ENCODE measurements at regions not wholly inside any gene's neighbourhood (a gene's known extent, or its start where the extent isn't known, plus 50 kb on each side); places are given as distances from the start of the nearest gene placed in this dataset.

GRCh38 chr16:7013990-7014389, 318.7 kb upstream of the RBFOX1 start:
- TF ChIP-seq, protein P1, sequence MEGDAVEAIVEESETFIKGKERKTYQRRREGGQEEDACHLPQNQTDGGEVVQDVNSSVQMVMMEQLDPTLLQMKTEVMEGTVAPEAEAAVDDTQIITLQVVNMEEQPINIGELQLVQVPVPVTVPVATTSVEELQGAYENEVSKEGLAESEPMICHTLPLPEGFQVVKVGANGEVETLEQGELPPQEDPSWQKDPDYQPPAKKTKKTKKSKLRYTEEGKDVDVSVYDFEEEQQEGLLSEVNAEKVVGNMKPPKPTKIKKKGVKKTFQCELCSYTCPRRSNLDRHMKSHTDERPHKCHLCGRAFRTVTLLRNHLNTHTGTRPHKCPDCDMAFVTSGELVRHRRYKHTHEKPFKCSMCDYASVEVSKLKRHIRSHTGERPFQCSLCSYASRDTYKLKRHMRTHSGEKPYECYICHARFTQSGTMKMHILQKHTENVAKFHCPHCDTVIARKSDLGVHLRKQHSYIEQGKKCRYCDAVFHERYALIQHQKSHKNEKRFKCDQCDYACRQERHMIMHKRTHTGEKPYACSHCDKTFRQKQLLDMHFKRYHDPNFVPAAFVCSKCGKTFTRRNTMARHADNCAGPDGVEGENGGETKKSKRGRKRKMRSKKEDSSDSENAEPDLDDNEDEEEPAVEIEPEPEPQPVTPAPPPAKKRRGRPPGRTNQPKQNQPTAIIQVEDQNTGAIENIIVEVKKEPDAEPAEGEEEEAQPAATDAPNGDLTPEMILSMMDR (conservative IDR thresholded peaks at IDR 0.05; ENCODE audit: low read depth, low read length): no peak
- DNase-seq (ENCODE audit: low read depth): peak; percentile 4
- H3K4me3 ChIP-seq (ENCODE audit: low read depth, low read length): no peak overlapping the region

DNA sequence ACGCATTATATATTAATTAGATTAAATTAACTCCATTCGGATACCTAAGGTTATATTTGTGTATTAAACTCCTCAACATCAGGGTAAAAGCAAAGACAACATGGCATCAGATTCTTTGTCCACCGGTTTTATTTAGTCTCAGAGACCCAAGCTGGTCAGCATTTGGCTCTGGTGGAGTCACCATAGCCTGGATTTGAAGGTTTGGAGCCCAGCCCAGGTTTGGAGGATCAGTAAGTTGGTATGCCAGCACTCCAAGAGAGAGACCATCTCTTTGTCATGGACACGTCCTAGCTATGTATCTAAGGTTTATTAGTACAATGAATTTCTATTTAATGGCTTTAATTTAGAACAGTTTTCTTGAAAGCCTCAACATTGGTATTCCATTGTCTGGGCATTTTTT, 328.4 kb upstream of the RBFOX1 start:
- DNase-seq (ENCODE audit: low read depth): no peak
- H3K4me3 ChIP-seq (ENCODE audit: low read depth, low read length): no peak overlapping the region
- TF ChIP-seq, protein P1 (conservative IDR thresholded peaks at IDR 0.05; ENCODE audit: low read depth, low read length): no peak

GRCh38 chr16:6993544-6993943, 339.1 kb upstream of the RBFOX1 start:
- TF ChIP-seq, protein P1 (conservative IDR thresholded peaks at IDR 0.05; ENCODE audit: low read depth, low read length): no peak
- no peak overlapping the region for H3K4me3 ChIP-seq (ENCODE audit: low read depth, low read length)
- no peak for DNase-seq (ENCODE audit: low read depth)

DNA sequence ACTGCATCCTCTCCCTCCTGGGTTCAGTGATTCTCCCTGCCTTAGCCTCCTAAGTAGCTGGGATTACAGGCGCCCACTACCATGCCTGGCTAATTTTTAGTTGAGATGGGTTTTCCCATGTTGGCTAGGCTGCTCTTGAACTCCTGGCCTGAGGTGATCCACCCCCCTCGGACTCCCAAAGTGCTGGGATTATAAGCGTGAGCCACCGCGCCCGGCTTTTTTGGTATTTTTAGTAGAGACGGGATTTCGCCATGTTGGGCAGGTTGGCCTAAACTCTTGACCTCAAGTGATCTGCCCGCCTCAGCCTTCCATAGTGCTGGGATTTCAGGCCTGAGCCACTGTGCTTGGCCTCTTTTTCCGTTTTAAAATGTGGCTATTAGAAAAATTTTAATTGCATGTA, 343.8 kb upstream of the RBFOX1 start:
- no peak for DNase-seq (ENCODE audit: low read depth)
- no peak overlapping the region for H3K4me3 ChIP-seq (ENCODE audit: low read depth, low read length)
- TF ChIP-seq, protein P1 (conservative IDR thresholded peaks at IDR 0.05; ENCODE audit: low read depth, low read length): no peak

DNA sequence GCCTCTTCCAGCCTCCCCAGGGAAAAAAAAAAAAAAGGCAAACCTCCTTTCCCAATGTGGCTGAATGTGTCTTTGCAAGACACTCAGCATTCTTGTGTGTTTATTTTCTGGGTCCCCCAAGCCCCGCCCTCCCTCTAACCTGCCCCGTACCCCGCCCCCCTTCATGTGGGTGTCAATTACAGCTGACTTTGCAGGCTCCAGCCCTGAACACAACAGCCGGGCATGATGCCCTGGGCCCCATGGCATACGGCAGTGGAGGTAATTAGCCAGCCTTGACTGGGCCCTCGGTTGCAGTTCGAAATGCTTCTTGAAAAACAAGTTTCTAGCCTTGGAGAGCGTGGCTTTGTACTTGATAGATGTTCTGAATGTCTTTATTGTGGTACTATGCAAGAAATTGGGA, 354.7 kb upstream of the RBFOX1 start:
- TF ChIP-seq, protein P1 (conservative IDR thresholded peaks at IDR 0.05; ENCODE audit: low read depth, low read length): no peak
- no peak overlapping the region for H3K4me3 ChIP-seq (ENCODE audit: low read depth, low read length)
- DNase-seq (ENCODE audit: low read depth): no peak

GRCh38 chr16:6977291-6977690, 355.4 kb upstream of the RBFOX1 start:
- DNase-seq (ENCODE audit: low read depth): no peak
- TF ChIP-seq, protein P1 (conservative IDR thresholded peaks at IDR 0.05; ENCODE audit: low read depth, low read length): no peak
- H3K4me3 ChIP-seq (ENCODE audit: low read depth, low read length): no peak overlapping the region

GRCh38 chr16:6976716-6977115, 355.9 kb upstream of the RBFOX1 start:
- DNase-seq (ENCODE audit: low read depth): no peak
- TF ChIP-seq, protein P1 (conservative IDR thresholded peaks at IDR 0.05; ENCODE audit: low read depth, low read length): no peak

More at GRCh38 chr16:6976716-6977115, 355.9 kb upstream of the RBFOX1 start:
- H3K4me3 ChIP-seq (ENCODE audit: low read depth, low read length): no peak overlapping the region
